ENCODE measurements at regions not wholly inside any gene's neighbourhood (a gene's known extent, or its start where the extent isn't known, plus 50 kb on each side); places are given as distances from the start of the nearest gene placed in this dataset.

DNA sequence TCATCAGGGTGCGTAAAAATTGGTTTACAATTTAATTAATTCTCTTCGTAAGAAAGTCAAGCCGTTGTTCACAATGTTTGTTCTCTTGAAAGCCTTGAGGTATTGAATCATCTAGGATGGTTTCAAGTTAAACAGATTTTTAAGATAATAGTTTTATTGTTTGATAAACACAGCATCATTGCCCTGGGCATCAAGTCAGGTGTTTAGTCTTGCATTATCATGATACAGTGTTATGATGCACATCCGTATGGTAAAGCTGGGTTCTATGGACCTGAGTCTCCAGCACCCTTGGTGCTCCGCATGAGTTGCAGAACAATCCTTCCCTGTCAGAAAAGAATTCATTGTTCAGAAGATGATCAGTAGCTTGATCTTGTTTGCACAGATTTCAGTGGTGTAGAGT is 359.5 kb downstream of the LMO4 start:
- no peak overlapping the region for H3K4me3 ChIP-seq (ENCODE audit: low read depth, low read length, poor library complexity, severe bottlenecking)
- no peak overlapping the region for H3K4me2 ChIP-seq (ENCODE audit: low read length)
- no peaks in the 10 kb centered on the region for H3K36me3 ChIP-seq (ENCODE audit: insufficient read depth, low read length)
- H3K9me2 ChIP-seq (ENCODE audit: insufficient read depth, low read length) = no peaks in the 10 kb centered on the region
- no TSS peak for BruUV-seq (replicated peaks)
- no peaks in the 10 kb centered on the region for H3K79me2 ChIP-seq (ENCODE audit: insufficient read depth, low read depth, low read length)
- intact Hi-C loops (cut with micrococcal nuclease; ENCODE audit: unreplicated experiment) = no loop called here
- H4K20me1 ChIP-seq (ENCODE audit: insufficient read depth, low read length) = no peaks in the 10 kb centered on the region
- no peak for TF ChIP-seq EZH2phosphoT487 (IDR thresholded peaks at IDR 0.05; ENCODE audit: borderline replicate concordance, low read depth, low read length)
- TF ChIP-seq, protein P1, sequence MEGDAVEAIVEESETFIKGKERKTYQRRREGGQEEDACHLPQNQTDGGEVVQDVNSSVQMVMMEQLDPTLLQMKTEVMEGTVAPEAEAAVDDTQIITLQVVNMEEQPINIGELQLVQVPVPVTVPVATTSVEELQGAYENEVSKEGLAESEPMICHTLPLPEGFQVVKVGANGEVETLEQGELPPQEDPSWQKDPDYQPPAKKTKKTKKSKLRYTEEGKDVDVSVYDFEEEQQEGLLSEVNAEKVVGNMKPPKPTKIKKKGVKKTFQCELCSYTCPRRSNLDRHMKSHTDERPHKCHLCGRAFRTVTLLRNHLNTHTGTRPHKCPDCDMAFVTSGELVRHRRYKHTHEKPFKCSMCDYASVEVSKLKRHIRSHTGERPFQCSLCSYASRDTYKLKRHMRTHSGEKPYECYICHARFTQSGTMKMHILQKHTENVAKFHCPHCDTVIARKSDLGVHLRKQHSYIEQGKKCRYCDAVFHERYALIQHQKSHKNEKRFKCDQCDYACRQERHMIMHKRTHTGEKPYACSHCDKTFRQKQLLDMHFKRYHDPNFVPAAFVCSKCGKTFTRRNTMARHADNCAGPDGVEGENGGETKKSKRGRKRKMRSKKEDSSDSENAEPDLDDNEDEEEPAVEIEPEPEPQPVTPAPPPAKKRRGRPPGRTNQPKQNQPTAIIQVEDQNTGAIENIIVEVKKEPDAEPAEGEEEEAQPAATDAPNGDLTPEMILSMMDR (conservative IDR thresholded peaks at IDR 0.05; ENCODE audit: low read length) = no peak
- no peak overlapping the region for H2AFZ ChIP-seq (ENCODE audit: low read length)
- ChIA-PET POLR2A (interaction anchor here (0.6 kb wide), 2 partner anchors 1137 to 1352 kb away, joined by 3 read pairs; no protein-coding TSS in a partner anchor), CTCF (ENCODE audit: unreplicated experiment) (no interaction called here)
- no peak overlapping the region for H3K27ac ChIP-seq (ENCODE audit: low read depth, low read length, poor library complexity, severe bottlenecking)
- no peaks in the 10 kb centered on the region for H3K9me3 ChIP-seq (ENCODE audit: low read length)
- H3K4me1 ChIP-seq (ENCODE audit: insufficient read depth, low read length, poor library complexity, severe bottlenecking) = no peaks in the 10 kb centered on the region
- no peak for DNase-seq (ENCODE audit: low spot score)

DNA sequence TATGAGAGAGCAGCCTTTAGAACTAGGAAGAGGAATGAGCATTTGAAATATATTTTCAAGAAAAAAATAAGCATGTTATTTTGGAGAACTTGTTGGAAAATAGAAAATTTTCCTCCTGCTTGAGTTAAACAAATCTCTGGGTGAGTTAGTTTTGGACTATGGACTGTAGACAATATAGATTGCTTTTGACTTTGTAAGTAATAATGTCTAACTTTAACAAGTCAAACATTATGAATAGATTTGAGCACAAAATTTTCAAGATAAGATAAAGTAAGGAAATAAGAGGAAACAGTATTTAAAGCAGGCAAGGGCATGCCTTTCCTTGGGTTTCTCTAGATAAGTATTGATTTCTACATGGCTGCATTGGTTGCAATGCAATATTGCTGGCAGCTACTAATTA is 360.8 kb downstream of the LMO4 start:
- no peak for DNase-seq (ENCODE audit: low spot score)
- POLR2A ChIA-PET = no interaction called here
- Histone ChIP-seq H4K20me1 (ENCODE audit: insufficient read depth, low read length) (no peaks in the 10 kb centered on the region), H3K4me3 (ENCODE audit: low read depth, low read length, poor library complexity, severe bottlenecking) (no peak overlapping the region), H3K36me3 (ENCODE audit: insufficient read depth, low read length) (no peaks in the 10 kb centered on the region), H3K9me2 (ENCODE audit: insufficient read depth, low read length) (no peaks in the 10 kb centered on the region), H3K9me3 (ENCODE audit: low read length) (no peaks in the 10 kb centered on the region), H2AFZ (ENCODE audit: low read length) (no peak overlapping the region), H3K4me1 (ENCODE audit: insufficient read depth, low read length, poor library complexity, severe bottlenecking) (no peaks in the 10 kb centered on the region), H3K79me2 (ENCODE audit: insufficient read depth, low read depth, low read length) (no peaks in the 10 kb centered on the region), H3K27ac (ENCODE audit: low read depth, low read length, poor library complexity, severe bottlenecking) (no peak overlapping the region), H3K4me2 (ENCODE audit: low read length) (no peak overlapping the region)
- BruUV-seq (replicated peaks) = no TSS peak
- CTCF ChIA-PET (ENCODE audit: unreplicated experiment) = no interaction called here
- intact Hi-C loops (cut with micrococcal nuclease; ENCODE audit: unreplicated experiment) = no loop called here
- TF ChIP-seq, protein P1 (conservative IDR thresholded peaks at IDR 0.05; ENCODE audit: low read length) = no peak
- no peak for TF ChIP-seq EZH2phosphoT487 (IDR thresholded peaks at IDR 0.05; ENCODE audit: borderline replicate concordance, low read depth, low read length)

DNA sequence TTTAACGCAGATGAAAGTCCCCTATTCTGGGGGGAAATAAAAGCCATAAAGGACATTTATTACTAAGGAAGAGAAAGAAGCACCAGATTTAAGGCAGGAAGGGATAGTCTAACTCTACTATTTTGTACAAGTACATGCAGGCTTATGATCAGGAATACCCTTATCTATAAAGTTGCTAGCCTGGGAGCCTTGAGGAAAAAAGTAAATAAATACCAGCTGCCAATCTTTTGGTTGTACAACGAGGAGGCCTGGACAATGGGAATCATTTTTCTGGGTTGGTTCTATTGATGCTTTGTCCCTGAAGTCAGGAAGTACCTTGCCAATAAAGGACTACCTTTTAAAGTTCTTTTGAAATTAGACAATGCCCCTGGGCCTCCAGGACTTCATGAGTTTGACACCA is 367.8 kb downstream of the LMO4 start:
- H3K36me3 ChIP-seq (ENCODE audit: insufficient read depth, low read length) = no peaks in the 10 kb centered on the region
- intact Hi-C loops (cut with micrococcal nuclease; ENCODE audit: unreplicated experiment) = no loop called here
- CTCF ChIA-PET (ENCODE audit: unreplicated experiment) = no interaction called here

More for the DNA sequence above, 367.8 kb downstream of the LMO4 start:
- no peak overlapping the region for H3K4me3 ChIP-seq (ENCODE audit: low read depth, low read length, poor library complexity, severe bottlenecking)
- no TSS peak for BruUV-seq (replicated peaks)
- no peak for TF ChIP-seq EZH2phosphoT487 (IDR thresholded peaks at IDR 0.05; ENCODE audit: borderline replicate concordance, low read depth, low read length)
- TF ChIP-seq, protein P1 (conservative IDR thresholded peaks at IDR 0.05; ENCODE audit: low read length) = no peak
- POLR2A ChIA-PET = interaction anchor here (0.7 kb wide), 1 partner anchor 12 kb away, joined by 4 read pairs; no protein-coding TSS in a partner anchor
- no peak for DNase-seq (ENCODE audit: low spot score)
- H3K27ac ChIP-seq (ENCODE audit: low read depth, low read length, poor library complexity, severe bottlenecking) = no peak overlapping the region
- H4K20me1 ChIP-seq (ENCODE audit: insufficient read depth, low read length) = no peaks in the 10 kb centered on the region
- H3K4me2 ChIP-seq (ENCODE audit: low read length) = no peak overlapping the region
- H3K9me3 ChIP-seq (ENCODE audit: low read length) = no peaks in the 10 kb centered on the region
- no peaks in the 10 kb centered on the region for H3K9me2 ChIP-seq (ENCODE audit: insufficient read depth, low read length)
- no peaks in the 10 kb centered on the region for H3K79me2 ChIP-seq (ENCODE audit: insufficient read depth, low read depth, low read length)
- H2AFZ ChIP-seq (ENCODE audit: low read length) = no peak overlapping the region
- no peaks in the 10 kb centered on the region for H3K4me1 ChIP-seq (ENCODE audit: insufficient read depth, low read length, poor library complexity, severe bottlenecking)

Data from OCI-LY7 (cell line).